GM23338 (cell line): ENCODE measurements at regions not wholly inside any gene's neighbourhood (a gene's known extent, or its start where the extent isn't known, plus 50 kb on each side); places are given as distances from the start of the nearest gene placed in this dataset.

Experiments used
- CREB1 ChIP-seq: fragments of 250-450 bp; sonication (Bioruptor Pico); IDR thresholded peaks from 2 replicates; pipeline ENCODE4 v1.5.0; 2020; ENCODE audit warnings: low read depth, mild to moderate bottlenecking, moderate library complexity
- EZH2 ChIP-seq: fragments of 200-600 bp; sonication (generic); IDR thresholded peaks from one replicate; pipeline ENCODE4 v1.8.0; 2017; ENCODE audit warnings: antibody characterized with exemption, mild to moderate bottlenecking, low read depth; ENCODE audit not compliant: unreplicated experiment
- EZH2phosphoT487 ChIP-seq: fragments of 200-600 bp; sonication (generic); IDR thresholded peaks from one replicate; pipeline ENCODE4 v1.8.1; 2018; ENCODE audit warnings: antibody characterized with exemption; ENCODE audit not compliant: unreplicated experiment
- NANOG ChIP-seq: IDR thresholded peaks from 2 replicates; pipeline ENCODE4 v1.6.1; 2016; ENCODE audit warnings: antibody characterized with exemption, borderline replicate concordance
- POLR2AphosphoS5 ChIP-seq: IDR thresholded peaks from 2 replicates; pipeline ENCODE4 v1.6.1; 2016; ENCODE audit warnings: antibody characterized with exemption, low read depth
- STAT1 ChIP-seq: IDR thresholded peaks from one replicate; pipeline ENCODE4 v1.6.1; 2016; ENCODE audit warnings: antibody characterized with exemption; ENCODE audit not compliant: unreplicated experiment
- TF ChIP-seq, protein P1 (sequence below): IDR thresholded peaks from one replicate; pipeline ENCODE4 v1.6.1; 2018; ENCODE audit warnings: antibody characterized with exemption; ENCODE audit not compliant: unreplicated experiment
- TF ChIP-seq, protein P2 (sequence below), 2 experiments: fragments of 200-600 bp in 1 of 2; sonication (generic) in 1 of 2; conservative IDR thresholded peaks; 2 replicates each; pipeline versions ENCODE4 v1.5.1 to v1.6.1; 2016 to 2017; ENCODE audit warnings: antibody characterized with exemption in 2 of 2, low read depth in 2 of 2, mild to moderate bottlenecking in 2 of 2, moderate library complexity in 1 of 2

GRCh38 chr7:8921807-8922206 is 488.4 kb downstream of the NXPH1 start:
- TF ChIP-seq, protein P1, sequence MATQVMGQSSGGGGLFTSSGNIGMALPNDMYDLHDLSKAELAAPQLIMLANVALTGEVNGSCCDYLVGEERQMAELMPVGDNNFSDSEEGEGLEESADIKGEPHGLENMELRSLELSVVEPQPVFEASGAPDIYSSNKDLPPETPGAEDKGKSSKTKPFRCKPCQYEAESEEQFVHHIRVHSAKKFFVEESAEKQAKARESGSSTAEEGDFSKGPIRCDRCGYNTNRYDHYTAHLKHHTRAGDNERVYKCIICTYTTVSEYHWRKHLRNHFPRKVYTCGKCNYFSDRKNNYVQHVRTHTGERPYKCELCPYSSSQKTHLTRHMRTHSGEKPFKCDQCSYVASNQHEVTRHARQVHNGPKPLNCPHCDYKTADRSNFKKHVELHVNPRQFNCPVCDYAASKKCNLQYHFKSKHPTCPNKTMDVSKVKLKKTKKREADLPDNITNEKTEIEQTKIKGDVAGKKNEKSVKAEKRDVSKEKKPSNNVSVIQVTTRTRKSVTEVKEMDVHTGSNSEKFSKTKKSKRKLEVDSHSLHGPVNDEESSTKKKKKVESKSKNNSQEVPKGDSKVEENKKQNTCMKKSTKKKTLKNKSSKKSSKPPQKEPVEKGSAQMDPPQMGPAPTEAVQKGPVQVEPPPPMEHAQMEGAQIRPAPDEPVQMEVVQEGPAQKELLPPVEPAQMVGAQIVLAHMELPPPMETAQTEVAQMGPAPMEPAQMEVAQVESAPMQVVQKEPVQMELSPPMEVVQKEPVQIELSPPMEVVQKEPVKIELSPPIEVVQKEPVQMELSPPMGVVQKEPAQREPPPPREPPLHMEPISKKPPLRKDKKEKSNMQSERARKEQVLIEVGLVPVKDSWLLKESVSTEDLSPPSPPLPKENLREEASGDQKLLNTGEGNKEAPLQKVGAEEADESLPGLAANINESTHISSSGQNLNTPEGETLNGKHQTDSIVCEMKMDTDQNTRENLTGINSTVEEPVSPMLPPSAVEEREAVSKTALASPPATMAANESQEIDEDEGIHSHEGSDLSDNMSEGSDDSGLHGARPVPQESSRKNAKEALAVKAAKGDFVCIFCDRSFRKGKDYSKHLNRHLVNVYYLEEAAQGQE, result no peak
- TF ChIP-seq, protein P2, sequence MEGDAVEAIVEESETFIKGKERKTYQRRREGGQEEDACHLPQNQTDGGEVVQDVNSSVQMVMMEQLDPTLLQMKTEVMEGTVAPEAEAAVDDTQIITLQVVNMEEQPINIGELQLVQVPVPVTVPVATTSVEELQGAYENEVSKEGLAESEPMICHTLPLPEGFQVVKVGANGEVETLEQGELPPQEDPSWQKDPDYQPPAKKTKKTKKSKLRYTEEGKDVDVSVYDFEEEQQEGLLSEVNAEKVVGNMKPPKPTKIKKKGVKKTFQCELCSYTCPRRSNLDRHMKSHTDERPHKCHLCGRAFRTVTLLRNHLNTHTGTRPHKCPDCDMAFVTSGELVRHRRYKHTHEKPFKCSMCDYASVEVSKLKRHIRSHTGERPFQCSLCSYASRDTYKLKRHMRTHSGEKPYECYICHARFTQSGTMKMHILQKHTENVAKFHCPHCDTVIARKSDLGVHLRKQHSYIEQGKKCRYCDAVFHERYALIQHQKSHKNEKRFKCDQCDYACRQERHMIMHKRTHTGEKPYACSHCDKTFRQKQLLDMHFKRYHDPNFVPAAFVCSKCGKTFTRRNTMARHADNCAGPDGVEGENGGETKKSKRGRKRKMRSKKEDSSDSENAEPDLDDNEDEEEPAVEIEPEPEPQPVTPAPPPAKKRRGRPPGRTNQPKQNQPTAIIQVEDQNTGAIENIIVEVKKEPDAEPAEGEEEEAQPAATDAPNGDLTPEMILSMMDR (conservative IDR thresholded peaks at IDR 0.05; ENCODE audit: low read depth in 2 of 2), result no peak
- TF ChIP-seq EZH2, result no peak
- TF ChIP-seq STAT1, result no peak
- TF ChIP-seq CREB1 (CRISPR knock-in tag), result no peak
- no peak for TF ChIP-seq POLR2AphosphoS5
- no peak for TF ChIP-seq NANOG
- TF ChIP-seq EZH2phosphoT487, result no peak
